Testis (tissue), 2 donors: ENCODE measurements at regions not wholly inside any gene's neighbourhood (a gene's known extent, or its start where the extent isn't known, plus 50 kb on each side); places are given as distances from the start of the nearest gene placed in this dataset.

Experiments used
- DNase-seq: peaks from one replicate; pipeline ENCODE4 v3.0.0-alpha.2; 2019
- H3K27ac ChIP-seq, 2 donors: fragments of 200-600 bp; sonication (generic); one replicate each; pipeline ENCODE4 v1.5.1; 2019
- H3K27me3 ChIP-seq: fragments of 200-600 bp; sonication (generic); one replicate; pipeline ENCODE4 v1.5.1; 2019
- H3K36me3 ChIP-seq: fragments of 200-600 bp; sonication (generic); one replicate; pipeline ENCODE4 v1.5.1; 2017; ENCODE audit warnings: low read depth; ENCODE audit errors: missing control alignments
- H3K4me1 ChIP-seq: fragments of 200-600 bp; sonication (generic); one replicate; pipeline ENCODE4 v1.5.1; 2019
- H3K4me3 ChIP-seq, 2 donors: fragments of 200-600 bp; sonication (generic); one replicate each; pipeline ENCODE4 v1.5.1; 2017 to 2019
- H3K9me3 ChIP-seq: fragments of 200-600 bp; sonication (generic); one replicate; pipeline ENCODE4 v1.5.1; 2017
- POLR2A ChIP-seq: fragments of 450-650 bp; IDR thresholded peaks from one replicate; pipeline ENCODE4 v1.6.1; 2017; ENCODE audit warnings: antibody characterized with exemption, mild to moderate bottlenecking, moderate library complexity
- WGBS, 2 donors: methylation state at CpG; one replicate each; pipeline ENCODE4 v1.1.5; 2018; 5-methylcytosine and 5-hydroxymethylcytosine counted together
- intact Hi-C: fragments of 100-400 bp; cut with DNase I; formaldehyde crosslinking; loops from one replicate; pipeline ENCODE4 v1.15.1; 2023; ENCODE audit warnings: low total_unique reads
- TF ChIP-seq, protein P1 (sequence below), 3 experiments: fragments of 450-650 bp in 2 of 3; fragments of 200-600 bp in 1 of 3; sonication (generic) in 1 of 3; IDR thresholded peaks; one replicate each; pipeline ENCODE4 v1.5.1; 2016 to 2019; ENCODE audit warnings: antibody characterized with exemption in 3 of 3, mild to moderate bottlenecking in 2 of 3, moderate library complexity in 1 of 3

GRCh38 chr7:144969787-144970186 lies 133.9 kb upstream of the TPK1 start:
- DNase-seq, result no peak
- no peaks in the 10 kb centered on the region for H3K9me3 ChIP-seq
- no peak overlapping the region for H3K4me3 ChIP-seq
- no peak overlapping the region for H3K27ac ChIP-seq
- intact Hi-C loops, result no loop called here
- no peaks in the 10 kb centered on the region for H3K36me3 ChIP-seq
- TF ChIP-seq POLR2A, result no peak
- TF ChIP-seq, protein P1, sequence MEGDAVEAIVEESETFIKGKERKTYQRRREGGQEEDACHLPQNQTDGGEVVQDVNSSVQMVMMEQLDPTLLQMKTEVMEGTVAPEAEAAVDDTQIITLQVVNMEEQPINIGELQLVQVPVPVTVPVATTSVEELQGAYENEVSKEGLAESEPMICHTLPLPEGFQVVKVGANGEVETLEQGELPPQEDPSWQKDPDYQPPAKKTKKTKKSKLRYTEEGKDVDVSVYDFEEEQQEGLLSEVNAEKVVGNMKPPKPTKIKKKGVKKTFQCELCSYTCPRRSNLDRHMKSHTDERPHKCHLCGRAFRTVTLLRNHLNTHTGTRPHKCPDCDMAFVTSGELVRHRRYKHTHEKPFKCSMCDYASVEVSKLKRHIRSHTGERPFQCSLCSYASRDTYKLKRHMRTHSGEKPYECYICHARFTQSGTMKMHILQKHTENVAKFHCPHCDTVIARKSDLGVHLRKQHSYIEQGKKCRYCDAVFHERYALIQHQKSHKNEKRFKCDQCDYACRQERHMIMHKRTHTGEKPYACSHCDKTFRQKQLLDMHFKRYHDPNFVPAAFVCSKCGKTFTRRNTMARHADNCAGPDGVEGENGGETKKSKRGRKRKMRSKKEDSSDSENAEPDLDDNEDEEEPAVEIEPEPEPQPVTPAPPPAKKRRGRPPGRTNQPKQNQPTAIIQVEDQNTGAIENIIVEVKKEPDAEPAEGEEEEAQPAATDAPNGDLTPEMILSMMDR (IDR thresholded peaks at IDR 0.05), result no peak
- no peaks in the 10 kb centered on the region for H3K27me3 ChIP-seq
- no peaks in the 10 kb centered on the region for H3K4me1 ChIP-seq
- WGBS, 2 donors, result 51 to 75% methylated on average over 3 of the region's 3 CpGs

DNA sequence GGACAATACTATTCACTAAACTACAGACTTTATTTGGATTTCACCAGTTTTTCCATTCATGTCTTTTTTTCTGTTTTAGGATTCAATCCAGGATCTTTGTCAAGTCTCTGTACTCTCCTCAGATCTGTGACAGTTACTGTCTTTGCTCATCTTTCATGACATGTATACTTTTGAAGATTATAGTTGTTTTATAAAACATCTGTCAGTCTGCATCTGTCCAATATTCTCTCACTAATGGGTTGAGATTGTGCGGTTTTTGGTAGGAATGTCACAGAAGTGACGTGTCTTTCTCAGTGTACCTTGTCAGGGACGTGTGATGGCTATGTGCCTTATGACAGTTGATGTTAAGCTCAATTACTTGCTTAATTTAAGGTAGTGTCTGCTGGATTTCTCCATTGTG lies 124.9 kb upstream of the TPK1 start:
- WGBS, 2 donors, result 91% methylated on average over 3 of the region's 3 CpGs
- Histone ChIP-seq H3K4me1 (peaks cover 2% of the 10 kb centered on the region), H3K27me3 (no peaks in the 10 kb centered on the region), H3K36me3 (no peaks in the 10 kb centered on the region), H3K27ac (no peak overlapping the region), H3K4me3 (no peak overlapping the region), H3K9me3 (no peaks in the 10 kb centered on the region)
- intact Hi-C loops, result no loop called here
- DNase-seq, result no peak
- no peak for TF ChIP-seq POLR2A
- TF ChIP-seq, protein P1 (IDR thresholded peaks at IDR 0.05), result no peak

DNA sequence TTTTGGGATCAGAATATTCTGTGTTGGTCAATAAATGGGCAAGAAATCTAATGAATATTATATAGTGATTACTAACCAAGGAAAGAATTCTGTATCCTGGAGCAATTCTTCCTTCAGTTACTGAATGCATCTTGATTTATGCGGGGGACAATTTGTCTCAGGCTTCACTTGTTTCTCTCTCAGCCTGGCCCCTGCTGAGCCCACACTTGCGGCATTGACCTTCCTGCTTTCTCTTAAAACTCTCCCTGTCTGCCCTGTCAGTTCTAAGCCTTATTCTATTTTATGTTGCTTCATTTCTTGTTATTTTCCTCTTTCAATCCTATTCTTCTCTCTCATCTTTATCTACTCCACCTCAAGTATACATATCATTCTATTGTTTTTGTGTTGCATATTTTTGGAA lies 122.1 kb upstream of the TPK1 start:
- Histone ChIP-seq H3K27me3 (no peaks in the 10 kb centered on the region), H3K27ac (no peak overlapping the region), H3K36me3 (no peaks in the 10 kb centered on the region), H3K4me3 (no peak overlapping the region), H3K4me1 (no peaks in the 10 kb centered on the region), H3K9me3 (no peaks in the 10 kb centered on the region)
- intact Hi-C loops, result no loop called here
- DNase-seq, result no peak
- TF ChIP-seq, protein P1 (IDR thresholded peaks at IDR 0.05), result no peak
- TF ChIP-seq POLR2A, result no peak
- 58 to 59% methylated on average over 2 of the region's 2 CpGs for WGBS, 2 donors

DNA sequence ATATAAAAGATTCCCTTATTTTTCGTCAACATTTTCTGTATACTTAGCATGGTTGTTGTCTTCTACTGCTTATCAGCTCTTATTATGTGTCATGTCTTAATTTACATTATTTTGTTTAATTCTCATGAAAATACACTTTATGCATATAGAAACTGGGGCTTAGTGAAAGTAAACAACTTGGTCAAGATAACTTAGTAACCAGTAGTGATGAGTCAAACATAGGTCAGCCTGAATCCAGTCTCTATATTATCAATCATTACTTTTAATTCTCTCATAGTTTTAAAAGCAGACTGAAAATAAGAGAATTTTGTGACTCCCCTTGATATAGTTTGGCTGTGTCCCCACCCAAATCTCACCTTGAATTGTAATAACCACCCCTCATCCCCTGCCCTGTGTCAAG lies 119.6 kb upstream of the TPK1 start:
- WGBS, 2 donors, result 92 to 94% methylated on average over 1 of the region's 1 CpG
- no peak overlapping the region for H3K27ac ChIP-seq
- no peak for TF ChIP-seq POLR2A
- TF ChIP-seq, protein P1 (IDR thresholded peaks at IDR 0.05), result no peak
- H3K36me3 ChIP-seq, result no peaks in the 10 kb centered on the region
- intact Hi-C loops, result no loop called here
- H3K4me1 ChIP-seq, result no peaks in the 10 kb centered on the region
- H3K9me3 ChIP-seq, result no peaks in the 10 kb centered on the region
- no peak for DNase-seq
- no peaks in the 10 kb centered on the region for H3K27me3 ChIP-seq
- no peak overlapping the region for H3K4me3 ChIP-seq

DNA sequence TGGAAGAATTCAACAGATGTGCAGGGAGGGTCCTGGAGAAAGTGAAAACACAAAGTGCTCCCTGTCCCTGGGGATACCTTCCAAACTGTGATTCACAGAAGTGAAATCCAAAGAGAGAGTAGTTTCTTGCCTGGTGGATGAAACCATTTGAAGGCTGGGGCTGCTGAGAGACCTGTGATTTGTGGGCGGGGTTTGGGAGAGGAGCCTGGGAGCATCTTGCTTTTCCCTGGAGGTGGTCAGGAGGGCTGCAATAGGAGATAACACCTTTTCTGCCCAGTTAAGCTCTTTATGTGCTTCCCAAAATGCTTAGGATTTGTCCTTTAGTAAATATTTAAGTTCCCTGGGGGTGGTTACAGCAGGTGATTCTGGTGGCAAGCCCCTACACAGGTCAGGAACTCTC lies 105.3 kb upstream of the TPK1 start:
- Histone ChIP-seq H3K36me3 (no peaks in the 10 kb centered on the region), H3K9me3 (no peaks in the 10 kb centered on the region), H3K4me3 (no peak overlapping the region), H3K4me1 (no peaks in the 10 kb centered on the region), H3K27me3 (no peaks in the 10 kb centered on the region), H3K27ac (no peak overlapping the region)
- TF ChIP-seq, protein P1 (IDR thresholded peaks at IDR 0.05), result no peak
- no peak for TF ChIP-seq POLR2A
- 75 to 79% methylated on average over 1 of the region's 1 CpG for WGBS, 2 donors
- intact Hi-C loops, result no loop called here
- DNase-seq, result no peak
